ENCODE measurements at regions not wholly inside any gene's neighbourhood (a gene's known extent, or its start where the extent isn't known, plus 50 kb on each side); places are given as distances from the start of the nearest gene placed in this dataset.

GRCh38 chr18:10241579-10241978 is 212.9 kb upstream of the APCDD1 start:
- no peak overlapping the region for H3K27ac ChIP-seq
- no peak for DNase-seq
- no peaks in the 10 kb centered on the region for H3K36me3 ChIP-seq

GRCh38 chr18:10242936-10243680 is 211.3 kb upstream of the APCDD1 start:
- Histone ChIP-seq H3K9me3 (no peaks in the 10 kb centered on the region), H3K27me3 (no peaks in the 10 kb centered on the region), H3K27ac (no peak overlapping the region), H3K4me3 (no peak overlapping the region), H3K4me1 (peaks cover 0 to 4% (median 0%) of the 10 kb centered on the region in 4 donors), H3K36me3 (no peaks in the 10 kb centered on the region)
- TF ChIP-seq CTCF (IDR thresholded peaks at IDR 0.05) (no peak), POLR2A (IDR thresholded peaks at IDR 0.05) (no peak)
- DNase-seq: no peak

More at GRCh38 chr18:10241579-10241978, 212.9 kb upstream of the APCDD1 start:
- H3K4me1 ChIP-seq: no peaks in the 10 kb centered on the region
- TF ChIP-seq CTCF (IDR thresholded peaks at IDR 0.05) (no peak), POLR2A (IDR thresholded peaks at IDR 0.05) (no peak)
- H3K27me3 ChIP-seq: no peaks in the 10 kb centered on the region
- no peak overlapping the region for H3K4me3 ChIP-seq
- H3K9me3 ChIP-seq: no peaks in the 10 kb centered on the region

- Histone ChIP-seq H3K36me3 (no peaks in the 10 kb centered on the region), H3K9me3 (no peaks in the 10 kb centered on the region), H3K27me3 (no peaks in the 10 kb centered on the region), H3K27ac (no peak overlapping the region), H3K4me3 (no peak overlapping the region), H3K4me1 (peaks cover 0 to 4% (median 0%) of the 10 kb centered on the region in 4 donors)
- TF ChIP-seq CTCF (IDR thresholded peaks at IDR 0.05) (no peak), POLR2A (IDR thresholded peaks at IDR 0.05) (no peak)
- DNase-seq: no peak
These were observed 210.1 kb upstream of the APCDD1 start for GRCh38 chr18:10244341-10244740.

- TF ChIP-seq CTCF (IDR thresholded peaks at IDR 0.05) (no peak), POLR2A (IDR thresholded peaks at IDR 0.05) (no peak)
- no peaks in the 10 kb centered on the region for H3K36me3 ChIP-seq
- H3K27ac ChIP-seq: no peak overlapping the region
- peaks cover 0 to 4% (median 0%) of the 10 kb centered on the region in 4 donors for H3K4me1 ChIP-seq
- no peaks in the 10 kb centered on the region for H3K27me3 ChIP-seq
- no peak for DNase-seq
- H3K9me3 ChIP-seq: no peaks in the 10 kb centered on the region
- no peak overlapping the region for H3K4me3 ChIP-seq
These were observed 209.2 kb upstream of the APCDD1 start for GRCh38 chr18:10245031-10245845.

GRCh38 chr18:10245846-10246175 is 208.6 kb upstream of the APCDD1 start:
- no peak for DNase-seq
- no peak overlapping the region for H3K4me3 ChIP-seq
- H3K27ac ChIP-seq: no peak overlapping the region
- H3K36me3 ChIP-seq: no peaks in the 10 kb centered on the region
- H3K4me1 ChIP-seq: peaks cover 0 to 4% (median 0%) of the 10 kb centered on the region in 4 donors
- H3K27me3 ChIP-seq: no peaks in the 10 kb centered on the region
- TF ChIP-seq POLR2A (IDR thresholded peaks at IDR 0.05): no peak
- H3K9me3 ChIP-seq: no peaks in the 10 kb centered on the region
